ENCODE measurements at regions not wholly inside any gene's neighbourhood (a gene's known extent, or its start where the extent isn't known, plus 50 kb on each side); places are given as distances from the start of the nearest gene placed in this dataset.

GRCh38 chr16:86185089-86185488 is 286.1 kb downstream of the IRF8 start:
- no peak overlapping the region for H3K9ac ChIP-seq (ENCODE audit: control insufficient read depth, insufficient read depth, low read length)
- H3K36me3 ChIP-seq (ENCODE audit: control insufficient read depth in 2 of 2, insufficient read depth in 2 of 2, low read length in 1 of 2): no peaks in the 10 kb centered on the region
- no peaks in the 10 kb centered on the region for H3K4me1 ChIP-seq (ENCODE audit: control insufficient read depth, insufficient read depth, low read length)
- no peak for TF ChIP-seq SUPT20H (IDR thresholded peaks at IDR 0.05; ENCODE audit: borderline replicate concordance, control insufficient read depth, low read depth, low read length)
- TF ChIP-seq ZSCAN29 (IDR thresholded peaks at IDR 0.05): no peak
- TF ChIP-seq, protein P1, sequence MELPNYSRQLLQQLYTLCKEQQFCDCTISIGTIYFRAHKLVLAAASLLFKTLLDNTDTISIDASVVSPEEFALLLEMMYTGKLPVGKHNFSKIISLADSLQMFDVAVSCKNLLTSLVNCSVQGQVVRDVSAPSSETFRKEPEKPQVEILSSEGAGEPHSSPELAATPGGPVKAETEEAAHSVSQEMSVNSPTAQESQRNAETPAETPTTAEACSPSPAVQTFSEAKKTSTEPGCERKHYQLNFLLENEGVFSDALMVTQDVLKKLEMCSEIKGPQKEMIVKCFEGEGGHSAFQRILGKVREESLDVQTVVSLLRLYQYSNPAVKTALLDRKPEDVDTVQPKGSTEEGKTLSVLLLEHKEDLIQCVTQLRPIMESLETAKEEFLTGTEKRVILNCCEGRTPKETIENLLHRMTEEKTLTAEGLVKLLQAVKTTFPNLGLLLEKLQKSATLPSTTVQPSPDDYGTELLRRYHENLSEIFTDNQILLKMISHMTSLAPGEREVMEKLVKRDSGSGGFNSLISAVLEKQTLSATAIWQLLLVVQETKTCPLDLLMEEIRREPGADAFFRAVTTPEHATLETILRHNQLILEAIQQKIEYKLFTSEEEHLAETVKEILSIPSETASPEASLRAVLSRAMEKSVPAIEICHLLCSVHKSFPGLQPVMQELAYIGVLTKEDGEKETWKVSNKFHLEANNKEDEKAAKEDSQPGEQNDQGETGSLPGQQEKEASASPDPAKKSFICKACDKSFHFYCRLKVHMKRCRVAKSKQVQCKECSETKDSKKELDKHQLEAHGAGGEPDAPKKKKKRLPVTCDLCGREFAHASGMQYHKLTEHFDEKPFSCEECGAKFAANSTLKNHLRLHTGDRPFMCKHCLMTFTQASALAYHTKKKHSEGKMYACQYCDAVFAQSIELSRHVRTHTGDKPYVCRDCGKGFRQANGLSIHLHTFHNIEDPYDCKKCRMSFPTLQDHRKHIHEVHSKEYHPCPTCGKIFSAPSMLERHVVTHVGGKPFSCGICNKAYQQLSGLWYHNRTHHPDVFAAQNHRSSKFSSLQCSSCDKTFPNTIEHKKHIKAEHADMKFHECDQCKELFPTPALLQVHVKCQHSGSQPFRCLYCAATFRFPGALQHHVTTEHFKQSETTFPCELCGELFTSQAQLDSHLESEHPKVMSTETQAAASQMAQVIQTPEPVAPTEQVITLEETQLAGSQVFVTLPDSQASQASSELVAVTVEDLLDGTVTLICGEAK (IDR thresholded peaks at IDR 0.05; ENCODE audit: borderline replicate concordance): no peak
- TF ChIP-seq EGR1 (IDR thresholded peaks at IDR 0.05; ENCODE audit: borderline replicate concordance in 1 of 2, low read depth in 2 of 2, low read length in 2 of 2): no peak
- no peak for TF ChIP-seq CBX3 (IDR thresholded peaks at IDR 0.05; ENCODE audit: borderline replicate concordance, low read depth)
- TF ChIP-seq SIN3A (IDR thresholded peaks at IDR 0.05; ENCODE audit: low read depth, low read length): no peak
- no peak for TF ChIP-seq CREM (IDR thresholded peaks at IDR 0.05; ENCODE audit: low read depth)
- TF ChIP-seq POLR2AphosphoS5 (IDR thresholded peaks at IDR 0.05; ENCODE audit: low read length): no peak
- TF ChIP-seq, protein P2, sequence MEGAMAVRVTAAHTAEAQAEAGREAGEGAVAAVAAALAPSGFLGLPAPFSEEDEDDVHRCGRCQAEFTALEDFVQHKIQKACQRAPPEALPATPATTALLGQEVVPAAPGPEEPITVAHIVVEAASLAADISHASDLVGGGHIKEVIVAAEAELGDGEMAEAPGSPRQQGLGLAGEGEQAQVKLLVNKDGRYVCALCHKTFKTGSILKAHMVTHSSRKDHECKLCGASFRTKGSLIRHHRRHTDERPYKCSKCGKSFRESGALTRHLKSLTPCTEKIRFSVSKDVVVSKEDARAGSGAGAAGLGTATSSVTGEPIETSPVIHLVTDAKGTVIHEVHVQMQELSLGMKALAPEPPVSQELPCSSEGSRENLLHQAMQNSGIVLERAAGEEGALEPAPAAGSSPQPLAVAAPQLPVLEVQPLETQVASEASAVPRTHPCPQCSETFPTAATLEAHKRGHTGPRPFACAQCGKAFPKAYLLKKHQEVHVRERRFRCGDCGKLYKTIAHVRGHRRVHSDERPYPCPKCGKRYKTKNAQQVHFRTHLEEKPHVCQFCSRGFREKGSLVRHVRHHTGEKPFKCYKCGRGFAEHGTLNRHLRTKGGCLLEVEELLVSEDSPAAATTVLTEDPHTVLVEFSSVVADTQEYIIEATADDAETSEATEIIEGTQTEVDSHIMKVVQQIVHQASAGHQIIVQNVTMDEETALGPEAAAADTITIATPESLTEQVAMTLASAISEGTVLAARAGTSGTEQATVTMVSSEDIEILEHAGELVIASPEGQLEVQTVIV (IDR thresholded peaks at IDR 0.05; ENCODE audit: borderline replicate concordance, partially characterized antibody): no peak
- no peak for TF ChIP-seq NR2F1 (conservative IDR thresholded peaks at IDR 0.05)
- no peak for TF ChIP-seq HDAC6 (IDR thresholded peaks at IDR 0.05; ENCODE audit: unreplicated experiment)
- no peak for TF ChIP-seq KDM1A (IDR thresholded peaks at IDR 0.05; ENCODE audit: borderline replicate concordance)
- TF ChIP-seq IKZF2 (IDR thresholded peaks at IDR 0.05): no peak
- TF ChIP-seq SRF (IDR thresholded peaks at IDR 0.05; ENCODE audit: low read depth in 2 of 2, low read length in 2 of 2): no peak
- TF ChIP-seq JUNB (IDR thresholded peaks at IDR 0.05): no peak
- RAD21 ChIA-PET (ENCODE audit: unreplicated experiment): no interaction called here
- WGBS (ENCODE audit: insufficient coverage, insufficient replicate concordance, low lambda C conversion rate, missing lambda C conversion rate): 19% methylated on average over 6 of the region's 6 CpGs
- H3K9me3 ChIP-seq (replicated peaks; ENCODE audit: control insufficient read depth, insufficient read depth, low read length): no peaks in the 10 kb centered on the region; the same call in 2 of the 3 replicates
- BruUV-seq (replicated peaks): no TSS peak
- peaks cover 0 to 2% of the 10 kb centered on the region in 2 experiments; a peak in 1 of 4 replicates for H3K27me3 ChIP-seq (replicated peaks in 1 of 2; ENCODE audit: control insufficient read depth in 2 of 2, insufficient read depth in 2 of 2, low read length in 1 of 2)
- H3K4me3 ChIP-seq: no peak overlapping the region
- ATAC-seq (no peak), FAIRE-seq (no peak), DNase-seq (ENCODE audit: low read depth, low spot score) (no peak)
- no peak overlapping the region for H2AFZ ChIP-seq (ENCODE audit: control insufficient read depth, low read depth, low read length)
- SMC1A ChIA-PET (ENCODE audit: uncharacterized antibody, unreplicated experiment): no interaction called here
- H3K27ac ChIP-seq (ENCODE audit: control insufficient read depth, insufficient read depth): no peak overlapping the region
- POLR2A ChIA-PET: no interaction called here
- intact Hi-C loops (cut with micrococcal nuclease; ENCODE audit: unreplicated experiment) (no loop called here), in situ Hi-C loops (cut with MboI) (no loop called here)
- H3K4me2 ChIP-seq (ENCODE audit: control insufficient read depth, insufficient read depth): no peak overlapping the region
- no peaks in the 10 kb centered on the region for H3K79me2 ChIP-seq (ENCODE audit: control insufficient read depth, insufficient read depth, low read length)
- CTCF ChIA-PET: interaction anchor here (0.7 kb wide), 3 partner anchors 15 to 1138 kb away, joined by 3 to 5 read pairs (median 4); no protein-coding TSS in a partner anchor
- H4K20me1 ChIP-seq (ENCODE audit: control insufficient read depth, insufficient read depth): no peaks in the 10 kb centered on the region

Data from GM12878 (cell line).